Central memory CD8-positive, alpha-beta T cell (primary cell): ENCODE measurements at regions not wholly inside any gene's neighbourhood (a gene's known extent, or its start where the extent isn't known, plus 50 kb on each side); places are given as distances from the start of the nearest gene placed in this dataset.

Experiments
- ATAC-seq: fragments of 150-1000 bp; cut with Tn5 transposase; replicated peaks from 2 replicates; pipeline ENCODE4 v1.10.0; 2022; ENCODE audit warnings: mild to moderate bottlenecking, moderate FRiP score, moderate number of reproducible peaks; ENCODE audit not compliant: poor library complexity, severe bottlenecking; ENCODE audit errors: extremely low read depth
- DNase-seq, 2 donors: peaks; one replicate each; pipeline ENCODE4 v3.0.0; 2021; ENCODE audit warnings: low spot score in 2 of 2
- H3K27ac Mint-ChIP-seq: one replicate; pipeline ENCODE4 v1.8.0; 2022; ENCODE audit warnings: low read depth, mild to moderate bottlenecking, moderate library complexity, mixed read lengths
- H3K27me3 Mint-ChIP-seq: one replicate; pipeline ENCODE4 v1.8.0; 2022; ENCODE audit warnings: mixed read lengths
- H3K36me3 Mint-ChIP-seq: one replicate; pipeline ENCODE4 v1.8.0; 2022; ENCODE audit warnings: mild to moderate bottlenecking, moderate library complexity, mixed read lengths; ENCODE audit not compliant: insufficient read depth
- H3K4me1 Mint-ChIP-seq: one replicate; pipeline ENCODE4 v1.8.0; 2022; ENCODE audit warnings: mixed read lengths
- H3K4me3 Mint-ChIP-seq: one replicate; pipeline ENCODE4 v1.8.0; 2022; ENCODE audit warnings: mild to moderate bottlenecking, moderate library complexity, mixed read lengths
- H3K9me3 Mint-ChIP-seq: one replicate; pipeline ENCODE4 v1.8.0; 2022; ENCODE audit warnings: mixed read lengths

DNA sequence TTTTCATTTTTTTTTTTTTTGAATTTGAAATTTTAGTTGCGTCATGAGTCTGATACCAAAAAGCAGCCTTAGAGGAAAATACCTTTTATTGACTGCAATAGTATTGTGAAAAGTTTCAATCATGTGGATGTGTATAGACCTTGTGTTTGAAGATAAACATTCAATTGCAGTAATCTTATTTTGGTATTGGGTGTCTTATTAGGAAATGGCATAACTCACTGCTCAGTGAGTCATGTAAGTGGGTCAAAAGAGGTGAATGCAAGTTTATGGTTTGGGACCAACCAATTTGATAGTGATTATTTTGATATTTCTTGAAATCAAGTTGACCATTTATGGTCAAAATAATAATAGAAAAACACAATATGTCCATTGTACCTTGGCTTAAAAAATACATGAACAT lies 627.8 kb upstream of the SLIT2 start:
- no peaks in the 10 kb centered on the region for H3K27me3 Mint-ChIP-seq
- H3K36me3 Mint-ChIP-seq = no peaks in the 10 kb centered on the region
- H3K4me3 Mint-ChIP-seq = no peak overlapping the region
- H3K9me3 Mint-ChIP-seq = peaks cover 9% of the 10 kb centered on the region
- no peaks in the 10 kb centered on the region for H3K4me1 Mint-ChIP-seq
- ATAC-seq = no peak
- DNase-seq = no peak
- H3K27ac Mint-ChIP-seq = no peak overlapping the region

DNA sequence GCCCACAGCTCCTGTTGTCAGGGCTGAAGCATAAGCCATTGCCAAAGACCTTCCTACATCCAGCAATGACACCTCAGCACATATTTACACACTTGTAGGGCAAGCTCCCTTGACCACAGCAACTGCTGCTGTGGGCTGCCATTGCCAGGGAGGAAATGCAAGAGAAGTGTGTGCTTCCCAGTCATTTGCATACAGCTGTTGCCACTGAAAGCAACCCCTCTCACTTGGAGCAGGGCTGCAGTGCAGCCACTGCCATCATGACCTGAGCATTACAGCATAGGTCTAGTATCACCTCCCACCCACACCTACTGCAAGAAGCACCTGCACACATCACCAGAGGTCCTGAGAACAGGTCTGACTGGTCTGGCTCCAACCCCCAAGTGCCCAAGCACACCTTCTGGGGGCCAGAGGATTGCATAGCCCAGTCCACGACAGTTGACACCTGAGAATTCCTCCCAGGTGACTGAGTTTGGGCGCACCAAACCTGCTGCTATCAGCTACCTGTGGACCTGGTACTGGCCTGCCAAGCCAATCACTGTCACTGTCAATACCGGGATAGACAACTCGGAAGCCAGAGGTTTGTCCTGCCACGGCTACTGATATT lies 636.5 kb upstream of the SLIT2 start:
- H3K4me3 Mint-ChIP-seq = no peak overlapping the region
- H3K27ac Mint-ChIP-seq = no peak overlapping the region
- H3K27me3 Mint-ChIP-seq = no peaks in the 10 kb centered on the region
- peaks cover 1% of the 10 kb centered on the region for H3K36me3 Mint-ChIP-seq
- DNase-seq (no peak), ATAC-seq (no peak)
- peaks cover 9% of the 10 kb centered on the region for H3K9me3 Mint-ChIP-seq
- H3K4me1 Mint-ChIP-seq = no peaks in the 10 kb centered on the region

DNA sequence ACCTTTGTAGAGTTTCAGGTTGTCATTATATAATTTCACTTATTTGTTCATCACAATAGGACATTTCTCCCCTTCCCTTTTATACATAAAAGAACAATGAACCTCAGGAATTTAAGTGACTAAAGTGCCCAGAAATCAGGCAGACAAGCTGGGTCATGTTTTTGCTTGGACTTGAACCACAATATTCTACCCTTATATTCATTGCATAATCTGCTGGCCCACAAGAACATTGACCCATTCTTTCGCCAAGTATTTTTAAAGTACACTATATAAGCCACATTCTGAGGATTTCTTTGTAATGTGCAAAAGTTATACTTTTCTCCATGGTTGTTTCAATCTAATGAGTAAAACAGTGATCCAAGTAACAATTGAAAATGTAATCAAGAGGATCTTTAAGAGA lies 637.5 kb upstream of the SLIT2 start:
- Mint-ChIP-seq H3K36me3 (peaks cover 1% of the 10 kb centered on the region), H3K27ac (no peak overlapping the region), H3K4me1 (no peaks in the 10 kb centered on the region), H3K27me3 (no peaks in the 10 kb centered on the region), H3K4me3 (no peak overlapping the region), H3K9me3 (peaks cover 16% of the 10 kb centered on the region)
- no peak for ATAC-seq
- no peak for DNase-seq

DNA sequence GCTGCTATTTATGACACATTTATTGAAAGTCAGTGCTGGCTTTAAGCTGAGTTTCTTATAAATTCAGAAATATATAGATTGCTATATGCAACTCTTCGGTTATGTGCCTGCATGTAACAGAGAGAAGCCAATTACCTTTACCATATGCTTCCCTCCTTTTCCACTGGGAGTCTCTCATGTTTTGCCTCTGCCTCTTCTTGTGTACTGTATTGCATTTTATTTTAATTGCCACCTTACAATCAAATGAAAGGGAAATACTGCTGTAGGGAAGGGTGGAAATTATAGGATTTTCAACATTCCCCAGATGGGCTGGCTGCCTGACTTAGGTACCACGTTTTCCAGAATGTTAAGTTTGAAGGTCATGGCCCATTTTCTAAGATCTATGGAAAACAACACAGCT lies 655.4 kb upstream of the SLIT2 start:
- no peaks in the 10 kb centered on the region for H3K4me1 Mint-ChIP-seq
- H3K9me3 Mint-ChIP-seq = peaks cover 13% of the 10 kb centered on the region
- DNase-seq (no peak), ATAC-seq (no peak)
- H3K36me3 Mint-ChIP-seq = no peaks in the 10 kb centered on the region
- H3K27me3 Mint-ChIP-seq = no peaks in the 10 kb centered on the region
- no peak overlapping the region for H3K4me3 Mint-ChIP-seq
- H3K27ac Mint-ChIP-seq = no peak overlapping the region

DNA sequence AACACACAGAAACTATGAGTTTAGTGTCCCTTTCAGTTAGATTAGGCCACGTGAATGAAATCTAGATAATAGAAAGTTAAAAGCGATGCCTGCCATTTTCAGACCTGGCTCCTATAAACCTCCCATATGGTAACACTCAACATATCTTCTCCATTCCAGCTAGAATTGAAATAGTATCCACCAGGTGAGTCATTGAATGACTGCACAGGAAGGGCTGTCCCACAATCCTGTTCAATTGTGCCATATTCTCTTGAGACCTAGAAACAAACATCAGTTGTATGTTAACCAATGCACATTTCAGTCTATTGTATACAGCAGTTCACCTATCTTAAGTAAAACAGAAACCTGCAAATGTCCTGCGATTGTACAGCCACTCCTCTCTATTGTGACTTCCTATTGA lies 659.3 kb upstream of the SLIT2 start:
- no peak for ATAC-seq
- no peak overlapping the region for H3K27ac Mint-ChIP-seq
- H3K27me3 Mint-ChIP-seq = no peaks in the 10 kb centered on the region
- no peaks in the 10 kb centered on the region for H3K4me1 Mint-ChIP-seq
- H3K4me3 Mint-ChIP-seq = no peak overlapping the region
- no peak for DNase-seq
- no peaks in the 10 kb centered on the region for H3K36me3 Mint-ChIP-seq
- peaks cover 17% of the 10 kb centered on the region for H3K9me3 Mint-ChIP-seq

DNA sequence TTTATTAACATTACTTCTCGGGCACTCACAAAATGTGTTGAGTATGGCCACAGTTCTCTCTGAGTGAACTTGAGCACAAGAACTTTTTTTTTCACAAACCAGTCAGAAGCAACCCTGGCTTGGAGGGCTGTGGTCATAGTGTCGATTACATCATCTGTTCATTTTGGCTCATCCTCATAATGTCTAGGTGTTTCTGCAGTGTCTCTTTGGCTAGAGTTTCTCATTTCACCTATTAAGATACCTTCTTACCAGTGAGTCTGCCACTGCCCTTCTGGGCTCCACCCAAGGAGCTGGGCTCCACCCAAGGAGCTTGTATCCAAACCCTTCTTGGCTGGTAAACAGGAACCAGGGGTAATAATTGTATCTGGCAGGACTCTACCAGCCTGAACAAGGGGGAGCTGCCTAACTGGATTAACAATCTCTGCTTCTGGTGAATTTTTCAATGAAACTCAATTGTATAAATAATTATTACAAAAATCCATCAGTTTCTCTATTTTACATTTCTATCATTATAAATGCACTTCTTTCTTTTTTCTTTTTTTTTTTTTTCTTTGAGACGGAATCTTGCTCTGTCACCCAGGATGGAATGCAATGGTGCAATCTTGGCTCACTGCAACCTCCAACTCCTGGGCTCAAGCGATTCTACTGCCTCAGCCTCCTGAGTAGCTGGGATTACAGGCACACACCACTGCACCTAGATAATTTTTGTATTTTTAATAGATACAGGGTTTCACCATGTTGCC lies 667.7 kb upstream of the SLIT2 start:
- no peaks in the 10 kb centered on the region for H3K36me3 Mint-ChIP-seq
- no peak overlapping the region for H3K4me3 Mint-ChIP-seq
- H3K9me3 Mint-ChIP-seq = peaks cover 24% of the 10 kb centered on the region
- no peaks in the 10 kb centered on the region for H3K27me3 Mint-ChIP-seq
- DNase-seq (no peak), ATAC-seq (no peak)
- no peak overlapping the region for H3K27ac Mint-ChIP-seq
- H3K4me1 Mint-ChIP-seq = no peaks in the 10 kb centered on the region

DNA sequence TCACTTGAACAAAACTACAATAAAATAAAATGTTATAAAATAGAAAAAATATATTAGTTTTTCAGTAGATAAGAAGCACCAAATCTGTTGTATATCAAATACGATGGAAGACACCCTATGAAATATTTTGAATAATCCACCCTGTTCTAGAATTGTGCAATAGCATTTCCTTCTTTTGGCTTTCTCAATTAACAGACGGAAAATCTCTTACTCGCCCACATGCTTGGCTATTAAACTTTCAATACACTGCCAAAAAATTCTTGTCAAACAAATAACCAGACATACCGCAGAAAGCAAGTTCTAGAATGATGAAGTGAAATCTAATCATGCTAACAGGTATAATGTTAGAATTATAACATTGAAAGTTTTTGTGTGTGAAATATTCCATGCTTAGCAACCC lies 671.6 kb upstream of the SLIT2 start:
- Mint-ChIP-seq H3K4me1 (no peaks in the 10 kb centered on the region), H3K27me3 (no peaks in the 10 kb centered on the region), H3K9me3 (peaks cover 24% of the 10 kb centered on the region), H3K4me3 (no peak overlapping the region), H3K36me3 (no peaks in the 10 kb centered on the region), H3K27ac (no peak overlapping the region)
- no peak for ATAC-seq
- no peak for DNase-seq

DNA sequence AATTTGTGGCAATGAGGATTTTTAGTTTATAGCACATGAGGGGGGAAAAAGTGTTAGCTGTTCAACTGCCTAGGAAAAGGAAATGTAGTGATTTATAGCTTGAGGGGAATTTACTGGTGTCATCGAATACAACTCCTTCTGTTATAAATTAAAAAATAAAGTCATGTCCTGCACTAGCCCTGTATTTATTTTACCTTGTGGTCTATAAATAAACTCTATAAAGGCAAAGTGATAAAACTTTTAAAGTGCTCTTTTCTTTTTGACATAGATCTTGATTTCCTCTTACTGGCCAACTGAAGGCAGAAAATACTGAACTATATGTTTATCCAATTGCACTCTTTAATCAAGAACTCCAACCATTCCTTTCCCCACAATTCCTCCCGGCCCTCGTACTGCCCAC lies 672.1 kb upstream of the SLIT2 start:
- H3K4me3 Mint-ChIP-seq = no peak overlapping the region
- H3K27ac Mint-ChIP-seq = no peak overlapping the region
- no peak for DNase-seq
- H3K4me1 Mint-ChIP-seq = no peaks in the 10 kb centered on the region
- H3K9me3 Mint-ChIP-seq = peaks cover 19% of the 10 kb centered on the region
- H3K27me3 Mint-ChIP-seq = no peaks in the 10 kb centered on the region
- H3K36me3 Mint-ChIP-seq = no peaks in the 10 kb centered on the region
- no peak for ATAC-seq

DNA sequence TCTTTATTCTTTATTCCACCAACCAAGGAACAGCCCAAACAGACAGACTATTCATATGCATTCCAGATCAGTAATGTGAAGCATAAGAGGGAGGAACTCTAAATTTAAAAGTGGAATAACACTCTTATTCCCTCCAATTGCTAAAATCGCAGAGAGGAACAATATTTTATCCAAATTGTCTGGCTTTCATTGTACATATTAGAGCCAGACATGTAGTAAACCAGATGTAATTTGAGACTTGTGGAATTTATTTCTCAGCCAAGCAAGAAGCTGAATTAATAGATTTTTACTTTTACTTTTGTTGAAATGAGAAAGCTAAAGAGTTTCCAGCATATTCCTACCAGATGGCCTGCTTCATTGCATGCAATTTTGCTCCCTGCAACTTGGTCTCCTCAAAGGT lies 674.6 kb upstream of the SLIT2 start:
- Mint-ChIP-seq H3K4me3 (no peak overlapping the region), H3K4me1 (no peaks in the 10 kb centered on the region), H3K36me3 (no peaks in the 10 kb centered on the region), H3K9me3 (peaks cover 16% of the 10 kb centered on the region), H3K27ac (no peak overlapping the region), H3K27me3 (no peaks in the 10 kb centered on the region)
- ATAC-seq = no peak
- no peak for DNase-seq

DNA sequence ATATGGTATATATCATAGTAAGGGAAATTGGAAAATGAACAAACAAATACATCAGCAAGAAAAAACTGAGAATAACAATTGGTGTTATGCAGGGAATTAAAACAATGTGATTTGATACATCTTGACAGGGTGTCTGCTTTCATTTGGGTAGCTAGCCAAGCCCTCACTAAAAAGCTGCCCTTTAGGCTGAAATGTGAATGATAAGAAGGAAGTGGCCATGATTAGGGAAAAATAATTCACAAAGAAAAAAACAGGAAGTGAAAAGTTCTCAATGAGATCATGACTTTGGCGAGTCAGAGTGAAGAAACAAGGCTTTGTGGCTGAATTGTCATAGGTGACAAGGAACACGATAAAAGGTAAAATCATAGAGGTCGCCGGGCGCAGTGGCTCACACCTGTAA lies 675.8 kb upstream of the SLIT2 start:
- H3K4me3 Mint-ChIP-seq = no peak overlapping the region
- no peak for ATAC-seq
- H3K27ac Mint-ChIP-seq = no peak overlapping the region
- no peaks in the 10 kb centered on the region for H3K4me1 Mint-ChIP-seq
- DNase-seq = no peak
- no peaks in the 10 kb centered on the region for H3K36me3 Mint-ChIP-seq
- peaks cover 13% of the 10 kb centered on the region for H3K9me3 Mint-ChIP-seq
- H3K27me3 Mint-ChIP-seq = no peaks in the 10 kb centered on the region

DNA sequence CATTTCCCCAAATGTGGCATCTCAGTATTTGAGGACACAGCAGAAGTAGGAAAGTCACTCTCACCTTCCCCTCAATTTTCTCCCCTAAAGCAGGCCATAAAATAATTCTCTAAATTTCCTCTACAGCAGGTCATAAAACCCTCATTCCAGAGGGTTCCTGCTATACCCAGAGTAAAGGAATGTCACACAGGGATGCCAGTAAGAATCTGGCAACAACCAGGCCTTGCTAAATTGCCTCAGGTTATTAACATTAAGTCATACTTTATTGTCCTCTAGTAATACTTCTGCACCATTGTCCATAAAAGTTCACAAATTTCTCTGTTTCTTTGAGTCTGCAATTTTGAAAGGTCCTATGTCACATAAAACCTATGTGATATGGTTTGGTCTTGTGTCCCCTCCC lies 685.7 kb upstream of the SLIT2 start:
- no peak overlapping the region for H3K27ac Mint-ChIP-seq
- DNase-seq (no peak), ATAC-seq (no peak)
- H3K4me1 Mint-ChIP-seq = no peaks in the 10 kb centered on the region
- H3K36me3 Mint-ChIP-seq = no peaks in the 10 kb centered on the region
- H3K4me3 Mint-ChIP-seq = no peak overlapping the region
- peaks cover 40% of the 10 kb centered on the region for H3K9me3 Mint-ChIP-seq
- no peaks in the 10 kb centered on the region for H3K27me3 Mint-ChIP-seq

DNA sequence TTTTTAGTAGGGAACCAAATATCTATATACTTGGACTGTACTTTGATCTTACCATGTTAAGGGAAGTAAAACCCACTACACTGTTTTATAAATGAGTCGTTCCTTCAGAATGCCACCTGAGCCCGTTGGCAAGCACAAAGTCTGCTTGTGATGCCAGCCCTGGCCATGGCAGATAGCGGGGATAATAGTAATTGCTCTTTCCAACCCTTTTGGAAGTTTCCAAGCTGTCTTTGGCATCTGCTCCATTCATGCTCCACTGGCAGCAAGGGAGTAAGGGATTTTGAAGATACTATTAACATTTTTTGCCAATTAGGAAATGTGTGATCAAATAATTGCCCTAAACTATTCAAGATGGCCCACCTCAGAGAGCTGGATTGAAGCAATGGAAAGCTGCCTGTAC lies 689.2 kb upstream of the SLIT2 start:
- H3K4me3 Mint-ChIP-seq = no peak overlapping the region
- ATAC-seq (no peak), DNase-seq (no peak)
- H3K9me3 Mint-ChIP-seq = peaks cover 33% of the 10 kb centered on the region
- H3K36me3 Mint-ChIP-seq = no peaks in the 10 kb centered on the region
- no peak overlapping the region for H3K27ac Mint-ChIP-seq
- H3K4me1 Mint-ChIP-seq = no peaks in the 10 kb centered on the region
- H3K27me3 Mint-ChIP-seq = no peaks in the 10 kb centered on the region

DNA sequence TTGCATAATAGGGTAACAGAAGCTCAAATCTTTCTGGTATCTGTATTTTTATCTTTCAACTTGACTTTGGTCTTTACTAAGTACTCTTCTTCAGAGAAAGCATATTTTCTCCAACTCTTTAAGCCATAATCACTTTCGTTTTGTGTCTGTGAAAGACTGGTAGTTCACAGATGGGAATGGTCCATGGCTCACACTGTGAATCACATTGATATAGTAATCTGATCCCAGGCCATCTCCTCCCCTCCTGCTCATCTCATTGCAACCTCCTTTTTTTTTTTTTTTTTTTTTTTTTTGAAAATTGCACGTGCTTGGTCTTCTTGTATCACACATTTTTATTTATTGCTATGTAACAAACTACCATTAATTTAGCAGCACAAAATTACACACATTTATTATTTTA lies 694.5 kb upstream of the SLIT2 start:
- ATAC-seq = no peak
- no peak for DNase-seq
- Mint-ChIP-seq H3K36me3 (no peaks in the 10 kb centered on the region), H3K4me1 (no peaks in the 10 kb centered on the region), H3K9me3 (peaks cover 29% of the 10 kb centered on the region), H3K27ac (no peak overlapping the region), H3K27me3 (no peaks in the 10 kb centered on the region), H3K4me3 (no peak overlapping the region)
